Thyroid gland (tissue), 4 donors: ENCODE measurements at regions not wholly inside any gene's neighbourhood (a gene's known extent, or its start where the extent isn't known, plus 50 kb on each side); places are given as distances from the start of the nearest gene placed in this dataset.

ENCODE experiments used
- CTCF ChIP-seq, 6 experiments: fragments of 200-600 bp in 3 of 6; fragments of 450-650 bp in 3 of 6; sonication (generic) in 3 of 6; IDR thresholded peaks; one replicate each; pipeline ENCODE4 v1.5.1; 2016 to 2019; ENCODE audit warnings: antibody characterized with exemption in 6 of 6, mild to moderate bottlenecking in 2 of 6, inconsistent platforms in 1 of 6, moderate library complexity in 1 of 6
- POLR2A ChIP-seq, 2 donors: fragments of 450-650 bp; IDR thresholded peaks; one replicate each; pipeline ENCODE4 v1.6.1; 2017; ENCODE audit warnings: antibody characterized with exemption in 2 of 2, mild to moderate bottlenecking in 2 of 2, moderate library complexity in 1 of 2

DNA sequence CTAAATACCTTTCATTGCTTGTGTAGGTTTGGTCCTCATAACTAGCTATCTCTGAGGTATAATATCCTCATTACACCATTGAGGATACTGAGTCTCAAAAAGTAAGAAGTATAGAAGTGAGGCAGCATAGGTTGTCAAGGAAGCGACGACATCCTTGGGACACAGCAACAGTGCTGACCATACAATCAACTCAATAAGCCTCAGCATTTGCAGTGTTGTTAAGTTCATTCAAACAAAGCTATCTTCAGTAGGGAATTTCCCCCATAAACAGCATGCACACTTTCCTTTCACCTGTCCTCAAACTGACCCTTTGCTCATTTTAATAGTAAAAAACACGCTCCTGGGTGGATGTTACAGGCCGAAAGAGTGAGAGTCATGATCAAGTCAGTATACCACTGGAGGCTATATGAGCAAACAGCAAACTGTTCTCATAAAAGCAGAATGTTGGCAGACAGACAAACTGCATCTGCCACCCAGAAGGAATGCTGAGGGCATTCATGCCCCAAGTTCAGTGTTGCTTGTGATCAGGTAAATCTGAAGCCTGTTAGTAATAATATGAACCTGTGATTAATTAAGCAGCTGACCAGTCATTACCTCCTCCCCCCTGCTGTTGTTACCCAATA lies 756.2 kb upstream of the TENM4 start:
- TF ChIP-seq CTCF (IDR thresholded peaks at IDR 0.05) (no peak), POLR2A (IDR thresholded peaks at IDR 0.05) (no peak)
